ENCODE measurements at regions not wholly inside any gene's neighbourhood (a gene's known extent, or its start where the extent isn't known, plus 50 kb on each side); places are given as distances from the start of the nearest gene placed in this dataset.

- H3K9me3 ChIP-seq: peaks cover 36% of the 10 kb centered on the region
- no peak for DNase-seq
- intact Hi-C loops (cut with DNase I, micrococcal nuclease): no loop called here
- TF ChIP-seq CTCF (IDR thresholded peaks at IDR 0.05): no peak
- ATAC-seq: no peak
- no peaks in the 10 kb centered on the region for H3K36me3 ChIP-seq (ENCODE audit: low read depth)
- H3K4me3 ChIP-seq: no peak overlapping the region
- no peaks in the 10 kb centered on the region for H3K4me1 ChIP-seq (ENCODE audit: low read depth)
These were observed 548.1 kb upstream of the INTU start for GRCh38 chr4:127084666-127085065.

- no peak for TF ChIP-seq CTCF (IDR thresholded peaks at IDR 0.05)
- no peaks in the 10 kb centered on the region for H3K4me1 ChIP-seq (ENCODE audit: low read depth)
- DNase-seq: no peak
- H3K4me3 ChIP-seq: no peak overlapping the region
- ATAC-seq: no peak
- no peaks in the 10 kb centered on the region for H3K36me3 ChIP-seq (ENCODE audit: low read depth)
- intact Hi-C loops (cut with DNase I, micrococcal nuclease): no loop called here
- H3K9me3 ChIP-seq: peaks cover 23% of the 10 kb centered on the region
These were observed 535.7 kb upstream of the INTU start for GRCh38 chr4:127097061-127097460.

GRCh38 chr4:127102361-127102760, 530.4 kb upstream of the INTU start:
- Histone ChIP-seq H3K9me3 (peaks cover 12% of the 10 kb centered on the region), H3K36me3 (ENCODE audit: low read depth) (no peaks in the 10 kb centered on the region), H3K4me1 (ENCODE audit: low read depth) (no peaks in the 10 kb centered on the region), H3K4me3 (no peak overlapping the region)
- ATAC-seq (no peak), DNase-seq (no peak)
- TF ChIP-seq CTCF (IDR thresholded peaks at IDR 0.05): no peak
- intact Hi-C loops (cut with DNase I, micrococcal nuclease): no loop called here

- DNase-seq (no peak), ATAC-seq (no peak)
- no peaks in the 10 kb centered on the region for H3K36me3 ChIP-seq (ENCODE audit: low read depth)
- intact Hi-C loops (cut with DNase I, micrococcal nuclease): no loop called here
- TF ChIP-seq CTCF (IDR thresholded peaks at IDR 0.05): no peak
- peaks cover 18% of the 10 kb centered on the region for H3K9me3 ChIP-seq
- no peaks in the 10 kb centered on the region for H3K4me1 ChIP-seq (ENCODE audit: low read depth)
- no peak overlapping the region for H3K4me3 ChIP-seq
These were observed 529.1 kb upstream of the INTU start for GRCh38 chr4:127103681-127104115.

GRCh38 chr4:127113844-127114362, 518.9 kb upstream of the INTU start:
- no peak overlapping the region for H3K4me3 ChIP-seq
- H3K36me3 ChIP-seq (ENCODE audit: low read depth): no peaks in the 10 kb centered on the region
- no peaks in the 10 kb centered on the region for H3K4me1 ChIP-seq (ENCODE audit: low read depth)
- TF ChIP-seq CTCF (IDR thresholded peaks at IDR 0.05): no peak
- intact Hi-C loops (cut with DNase I, micrococcal nuclease): no loop called here
- ATAC-seq (no peak), DNase-seq (no peak)
- peaks cover 24% of the 10 kb centered on the region for H3K9me3 ChIP-seq

GRCh38 chr4:127118681-127119080, 514.1 kb upstream of the INTU start:
- no peak for TF ChIP-seq CTCF (IDR thresholded peaks at IDR 0.05)
- Histone ChIP-seq H3K36me3 (ENCODE audit: low read depth) (no peaks in the 10 kb centered on the region), H3K4me3 (no peak overlapping the region), H3K9me3 (peaks cover 27% of the 10 kb centered on the region), H3K4me1 (ENCODE audit: low read depth) (no peaks in the 10 kb centered on the region)
- ATAC-seq (no peak), DNase-seq (no peak)
- intact Hi-C loops (cut with DNase I, micrococcal nuclease): no loop called here
